HG03196 (cell line): ENCODE measurements at regions not wholly inside any gene's neighbourhood (a gene's known extent, or its start where the extent isn't known, plus 50 kb on each side); places are given as distances from the start of the nearest gene placed in this dataset.
"Not testable (repeated sequence)": the region's sequence is repeated elsewhere in the genome, so short reads cannot be mapped to it uniquely, and the experiment has no call there.

Experiments
- ATAC-seq: cut with Tn5 transposase; IDR thresholded peaks from one replicate; pipeline ENCODE4 v1.9.1; 2021; ENCODE audit not compliant: unreplicated experiment

- ATAC-seq = no peak
Measured at GRCh38 chr13:107827840-107828549, 387.3 kb downstream of the LIG4 start.

- ATAC-seq = no peak
Measured at GRCh38 chr13:107824635-107825034, 390.7 kb downstream of the LIG4 start.

- ATAC-seq = no peak
Measured at GRCh38 chr13:107822006-107822405, 393.3 kb downstream of the LIG4 start.

- no peak for ATAC-seq
Measured at GRCh38 chr13:107821492-107821891, 393.8 kb downstream of the LIG4 start.

GRCh38 chr13:107819071-107819470, 396.3 kb downstream of the LIG4 start:
- no peak for ATAC-seq

- no peak for ATAC-seq
Measured at GRCh38 chr13:107817647-107818287, 397.6 kb downstream of the LIG4 start.

GRCh38 chr13:107812014-107812412, 403.3 kb downstream of the LIG4 start:
- ATAC-seq = no peak

GRCh38 chr13:107811233-107812013, 403.9 kb downstream of the LIG4 start:
- no peak for ATAC-seq

GRCh38 chr13:107809125-107809524, 406.2 kb downstream of the LIG4 start:
- ATAC-seq = no peak

GRCh38 chr13:107808389-107808788, 406.9 kb downstream of the LIG4 start:
- ATAC-seq = no peak

- no peak for ATAC-seq
Measured at GRCh38 chr13:107807306-107808073, 407.8 kb downstream of the LIG4 start.

- no peak for ATAC-seq
Measured at GRCh38 chr13:107806726-107807125, 408.6 kb downstream of the LIG4 start.

- ATAC-seq = no peak
Measured at GRCh38 chr13:107803822-107804495, 411.4 kb downstream of the LIG4 start.

GRCh38 chr13:107801621-107802020, 413.7 kb downstream of the LIG4 start:
- ATAC-seq = no peak

GRCh38 chr13:107799001-107799400, 416.3 kb downstream of the LIG4 start:
- no peak for ATAC-seq

GRCh38 chr13:107790397-107790796, 424.9 kb downstream of the LIG4 start:
- ATAC-seq = no peak

- ATAC-seq = no peak
Measured at GRCh38 chr13:107788464-107789165, 426.7 kb downstream of the LIG4 start.

GRCh38 chr13:107782646-107783045, 432.7 kb downstream of the LIG4 start:
- not testable (repeated sequence) for ATAC-seq

- no peak for ATAC-seq
Measured at GRCh38 chr13:107778094-107778493, 437.2 kb downstream of the LIG4 start.

- no peak for ATAC-seq
Measured at GRCh38 chr13:107770541-107770940, 444.8 kb downstream of the LIG4 start.
